HG03571 (cell line): ENCODE measurements at regions not wholly inside any gene's neighbourhood (a gene's known extent, or its start where the extent isn't known, plus 50 kb on each side); places are given as distances from the start of the nearest gene placed in this dataset.

Experiments
- ATAC-seq: cut with Tn5 transposase; IDR thresholded peaks from one replicate; pipeline ENCODE4 v1.9.1; 2021; ENCODE audit not compliant: unreplicated experiment

DNA sequence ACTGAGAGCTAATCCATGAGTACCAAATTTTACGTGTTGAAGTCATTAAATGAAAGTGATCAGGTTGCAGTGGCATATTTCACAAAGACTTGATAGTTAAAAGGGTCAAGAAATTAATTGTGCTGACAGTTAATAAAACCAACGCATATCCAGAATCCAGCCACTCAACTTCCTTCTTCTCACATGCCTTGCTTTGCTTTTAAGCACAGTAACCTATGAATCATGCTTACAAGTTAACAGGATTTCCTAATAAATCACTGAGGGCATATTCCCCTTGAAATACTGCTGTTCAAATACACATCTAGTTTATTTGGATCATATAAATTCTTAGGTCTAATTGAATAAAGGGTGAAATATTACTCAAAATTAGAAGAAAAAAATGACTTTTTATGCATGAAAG, 801.5 kb upstream of the EPHA6 start:
- no peak for ATAC-seq

DNA sequence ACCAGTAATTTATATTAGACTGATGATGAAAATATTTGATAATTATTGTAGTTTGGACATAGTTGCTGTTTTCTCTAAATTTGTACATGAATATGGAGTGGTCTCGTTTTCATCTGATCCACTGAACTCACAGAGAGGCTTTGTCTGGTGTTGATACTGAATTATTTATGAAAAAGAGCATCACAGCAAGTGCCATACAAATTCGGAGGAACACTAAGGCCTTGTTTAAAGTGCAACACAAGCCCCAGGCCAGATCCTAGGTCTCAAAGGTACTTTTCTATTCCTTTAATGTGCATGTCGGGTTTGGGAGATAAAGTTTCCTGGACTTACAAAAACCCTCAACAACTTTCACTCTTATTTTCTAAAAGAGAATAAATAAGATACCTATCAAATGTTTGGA, 796.8 kb upstream of the EPHA6 start:
- no peak for ATAC-seq

DNA sequence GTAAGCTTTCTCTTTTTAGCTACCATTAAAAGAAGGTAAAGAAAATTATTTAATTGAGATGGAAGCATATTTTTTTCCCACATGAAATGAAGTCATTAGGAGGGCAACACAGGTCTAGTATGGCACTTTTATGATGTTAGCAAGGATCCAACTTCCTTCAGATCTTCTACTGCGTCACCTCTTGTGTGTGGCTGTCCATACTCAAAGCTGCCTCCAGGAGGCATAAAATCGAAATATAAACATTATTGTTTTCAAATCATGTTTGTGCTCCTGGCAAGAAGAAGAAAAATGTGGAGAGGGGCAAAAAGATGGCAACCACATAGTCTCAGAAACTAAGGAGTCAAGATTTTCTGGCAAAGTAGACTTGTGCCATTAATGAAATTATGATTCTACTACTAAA, 791.7 kb upstream of the EPHA6 start:
- no peak for ATAC-seq

DNA sequence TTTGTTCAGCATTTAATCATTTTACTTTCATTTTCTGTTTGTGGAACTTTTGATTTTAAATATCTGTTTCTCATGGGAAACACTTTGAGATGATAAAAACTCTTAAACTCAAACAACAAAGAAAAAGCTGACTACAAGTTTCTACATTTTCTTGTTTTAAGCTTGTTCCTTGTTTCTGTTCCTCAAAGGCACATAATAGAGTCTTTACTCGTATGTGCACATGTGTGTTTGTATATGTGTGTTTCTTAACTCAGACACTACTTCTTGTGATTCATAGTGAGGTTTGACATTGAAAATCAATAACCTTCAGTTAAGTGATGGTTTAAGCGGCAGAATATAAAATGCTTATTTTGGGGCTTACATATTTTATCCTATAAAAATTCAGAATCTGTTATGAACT, 786.7 kb upstream of the EPHA6 start:
- no peak for ATAC-seq

DNA sequence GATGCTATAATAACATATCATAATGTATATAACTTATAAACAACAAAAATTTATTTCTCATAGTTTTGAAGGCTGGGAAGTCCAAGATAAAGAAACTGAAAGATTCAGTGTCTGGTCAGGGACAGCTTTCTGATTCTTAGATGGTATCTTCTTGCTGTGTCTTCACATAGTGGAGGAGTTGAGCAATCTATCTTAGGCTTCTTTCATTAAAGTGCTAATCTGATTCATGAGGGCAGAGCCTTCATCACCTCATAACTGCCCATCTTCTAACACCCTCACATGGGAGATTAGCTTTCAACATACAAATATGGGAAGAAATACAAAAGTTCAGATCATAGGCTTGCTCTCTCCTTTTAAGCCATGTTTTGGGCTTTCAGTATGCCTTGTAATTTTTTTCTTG, 774.8 kb upstream of the EPHA6 start:
- no peak for ATAC-seq

DNA sequence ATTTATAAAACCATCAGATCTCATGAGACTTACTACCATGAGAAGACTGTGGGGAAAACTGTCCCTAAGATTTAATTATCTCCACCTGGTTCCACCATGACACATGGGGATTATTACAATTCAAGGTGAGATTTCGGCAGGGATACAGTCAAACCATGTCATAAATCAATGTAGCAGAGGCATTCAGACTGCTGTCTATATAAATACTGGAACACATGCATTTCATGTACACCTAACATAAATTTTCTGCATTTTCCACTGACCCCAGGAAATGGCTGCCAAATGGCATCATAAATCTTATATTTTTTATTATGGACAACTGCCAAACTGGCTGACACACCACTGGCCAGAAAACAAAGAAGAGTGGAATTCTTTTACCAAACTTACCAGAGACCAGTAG, 755.1 kb upstream of the EPHA6 start:
- ATAC-seq, result no peak

DNA sequence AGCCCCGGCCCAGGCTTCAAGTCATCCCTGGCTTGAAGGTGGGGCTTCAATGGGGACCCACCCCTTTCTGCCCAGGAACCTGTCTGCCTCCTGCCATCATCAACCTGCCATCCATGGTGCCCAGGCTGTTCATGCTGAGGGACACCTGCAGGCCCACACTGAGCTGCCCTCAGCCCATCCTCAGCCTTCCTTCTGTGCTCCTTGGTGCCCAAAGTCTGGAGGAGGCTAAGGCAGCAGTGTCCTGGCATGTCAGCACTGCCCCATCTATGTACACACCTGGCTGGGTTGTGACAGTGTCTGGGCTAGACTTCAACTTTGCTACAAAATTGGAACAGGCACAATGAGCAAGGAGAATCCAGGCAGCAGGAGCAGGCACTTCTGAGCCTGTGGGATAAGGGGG, 745.3 kb upstream of the EPHA6 start:
- no peak for ATAC-seq

DNA sequence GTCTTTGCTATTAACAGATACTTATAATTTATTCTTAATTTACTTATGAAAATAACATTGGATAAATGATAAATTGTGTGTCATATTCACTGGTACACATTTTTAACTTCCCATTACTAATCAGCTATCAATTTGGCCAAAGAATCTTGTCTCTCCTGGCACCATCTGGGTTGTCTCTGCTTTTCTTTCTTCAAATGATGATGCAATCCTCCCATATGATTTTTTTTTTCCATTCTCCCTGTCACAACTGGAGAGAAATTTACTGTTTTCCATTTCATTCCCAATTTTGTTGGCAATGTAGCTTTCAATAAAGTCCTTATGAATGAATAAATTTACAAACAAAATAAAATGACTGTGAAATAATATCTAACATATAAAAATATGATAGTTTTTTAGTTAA, 743.7 kb upstream of the EPHA6 start:
- ATAC-seq, result no peak

DNA sequence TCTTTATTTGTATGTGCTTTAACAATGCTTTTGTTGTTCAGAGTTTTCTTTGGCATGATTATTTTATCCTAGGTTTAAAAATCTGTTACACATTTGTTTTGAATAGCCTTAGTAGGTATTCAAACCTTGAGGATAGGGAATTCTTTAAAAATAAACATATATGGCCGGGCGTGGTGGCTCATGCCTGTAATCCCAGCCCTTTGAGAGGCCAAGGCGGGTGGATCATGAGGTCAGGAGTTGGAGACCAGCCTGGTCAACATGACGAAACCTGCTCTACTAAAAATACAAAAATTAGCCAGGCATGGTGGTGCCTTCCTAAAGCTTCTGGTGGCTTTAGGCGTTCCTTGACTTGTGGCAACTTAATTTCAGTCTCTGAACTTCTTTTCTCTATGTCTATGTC, 743.3 kb upstream of the EPHA6 start:
- ATAC-seq, result no peak

DNA sequence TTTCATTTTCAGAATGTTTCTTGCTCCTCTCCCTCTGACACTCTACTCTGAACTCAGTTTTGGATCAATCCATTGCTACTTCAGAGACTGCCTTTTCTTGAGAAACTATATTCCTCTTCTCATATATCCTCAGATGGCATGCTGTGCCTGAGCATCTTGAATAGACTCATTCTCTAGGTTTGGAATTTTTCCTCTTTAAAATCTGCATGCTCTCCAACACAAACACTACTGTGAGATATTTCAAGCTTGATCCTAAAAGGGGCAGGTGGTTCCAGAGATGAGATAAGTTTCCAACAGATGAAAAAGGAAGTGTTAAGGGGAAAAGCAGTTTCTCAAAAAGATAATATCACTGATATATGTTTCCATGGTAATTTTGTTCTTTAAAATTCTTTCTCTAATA, 742.2 kb upstream of the EPHA6 start:
- no peak for ATAC-seq

DNA sequence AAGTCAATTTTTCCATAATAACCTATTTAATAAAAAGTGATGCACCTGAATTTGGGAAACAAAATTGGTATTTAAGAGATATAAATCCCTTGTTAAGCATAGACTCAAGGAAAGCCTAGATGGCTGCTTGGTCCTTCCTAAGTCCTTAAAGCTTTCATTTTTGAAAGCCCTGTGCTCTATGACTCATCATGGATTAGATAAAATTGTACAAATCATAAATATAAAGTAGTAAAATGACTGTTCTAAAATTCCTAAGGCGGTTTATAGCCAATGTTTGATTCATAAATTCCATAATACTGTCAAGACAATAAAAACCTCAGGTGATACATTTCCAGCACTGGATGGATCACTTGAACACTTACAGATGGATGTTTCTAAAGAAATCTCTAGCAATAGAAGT, 730.8 kb upstream of the EPHA6 start:
- no peak for ATAC-seq

DNA sequence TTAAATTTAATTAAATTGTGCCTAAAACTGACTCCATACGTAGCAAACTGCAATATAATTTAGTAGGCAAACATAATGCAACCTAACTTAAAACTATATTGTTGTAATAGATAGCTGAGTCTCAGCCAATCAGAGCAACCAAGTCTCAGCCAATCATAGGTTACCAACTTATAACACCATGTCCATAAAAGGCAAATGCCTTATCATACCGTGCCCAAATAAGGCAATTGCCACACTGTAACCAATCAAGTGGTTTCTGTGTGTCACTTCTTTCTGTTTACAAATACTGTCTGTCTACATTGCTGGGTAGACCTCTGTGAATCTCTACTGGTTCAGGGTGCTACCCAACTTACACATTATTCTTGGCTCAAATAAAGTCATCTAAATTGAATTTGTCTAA, 728.4 kb upstream of the EPHA6 start:
- ATAC-seq, result no peak

DNA sequence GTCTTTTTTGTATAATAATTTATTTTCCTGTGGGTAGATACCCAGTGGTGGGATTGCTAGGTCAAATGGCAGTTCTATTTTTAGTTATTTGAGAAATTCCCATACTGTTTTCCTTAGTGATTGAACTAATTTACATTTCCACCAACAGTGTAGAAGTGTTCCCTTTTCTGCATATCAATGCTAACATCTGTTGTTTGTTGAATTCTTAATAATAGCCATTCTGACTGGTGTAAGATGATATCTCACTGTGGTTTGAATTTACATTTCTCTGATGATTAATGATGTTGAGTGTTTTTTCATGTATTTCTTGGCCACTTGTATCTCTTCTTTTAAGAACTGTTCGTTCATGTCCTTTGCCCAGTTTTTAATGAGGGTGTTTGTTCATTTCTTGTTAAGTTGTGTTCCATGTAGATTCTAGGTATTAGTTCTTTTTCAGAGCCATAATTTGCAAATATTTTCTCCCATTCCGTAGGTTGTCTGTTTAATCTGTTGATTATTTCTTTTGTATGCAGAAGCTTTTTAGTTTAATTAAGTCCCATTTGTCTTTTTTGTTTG, 713.3 kb upstream of the EPHA6 start:
- ATAC-seq, result no peak

DNA sequence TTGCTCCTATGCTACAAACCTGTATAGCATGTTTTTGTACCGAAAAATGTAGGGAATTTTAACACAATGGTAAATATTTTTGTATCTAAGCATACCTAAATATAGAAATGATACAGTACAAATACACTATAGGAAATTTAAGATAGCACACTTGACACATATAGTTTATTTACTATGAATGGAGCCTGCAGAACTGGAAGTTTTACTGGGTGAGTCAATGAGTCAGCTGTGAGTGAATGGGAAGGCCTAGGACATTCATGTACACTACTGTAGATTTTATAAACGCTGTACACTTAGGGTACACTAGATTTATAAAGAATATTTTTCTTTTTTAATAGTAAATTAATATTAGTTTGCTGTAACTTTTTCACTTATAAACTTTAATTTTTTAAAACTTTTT, 707.7 kb upstream of the EPHA6 start:
- no peak for ATAC-seq
